Natural killer cell (primary cell): ENCODE measurements at regions not wholly inside any gene's neighbourhood (a gene's known extent, or its start where the extent isn't known, plus 50 kb on each side); places are given as distances from the start of the nearest gene placed in this dataset.

ENCODE experiments used
- ATAC-seq, 3 donors: fragments of 150-1000 bp in 2 of 3; fragments of 200-7000 bp in 1 of 3; cut with Tn5 transposase; 1 replicate in 1 of 3; 2 replicates in 2 of 3; pipeline ENCODE4 v1.10.0; 2021; ENCODE audit warnings: mild to moderate bottlenecking in 2 of 3, moderate library complexity in 2 of 3
- DNase-seq, 2 donors: peaks; one replicate each; pipeline versions ENCODE4 v3.0.0 to v3.0.0-alpha.2; 2013 to 2021; ENCODE audit warnings: mixed read lengths in 1 of 2
- H3K27ac ChIP-seq: one replicate; pipeline ENCODE4 v1.5.1; 2013; ENCODE audit warnings: mild to moderate bottlenecking, low read length
- H3K27me3 ChIP-seq: one replicate; pipeline ENCODE4 v1.6.1; 2013; ENCODE audit warnings: low read length; ENCODE audit not compliant: control insufficient read depth, insufficient read depth
- H3K36me3 ChIP-seq: one replicate; pipeline ENCODE4 v1.6.1; 2013; ENCODE audit warnings: low read length; ENCODE audit not compliant: control insufficient read depth, insufficient read depth
- H3K4me1 ChIP-seq: one replicate; pipeline ENCODE4 v1.6.1; 2013; ENCODE audit warnings: low read length; ENCODE audit not compliant: control insufficient read depth, insufficient read depth
- H3K4me3 ChIP-seq: one replicate; pipeline ENCODE4 v1.5.1; 2013; ENCODE audit warnings: low read length
- H3K9me3 ChIP-seq: one replicate; pipeline ENCODE4 v1.6.1; 2013; ENCODE audit warnings: low read length; ENCODE audit not compliant: control insufficient read depth, insufficient read depth
- H3K27ac Mint-ChIP-seq, 2 donors: one replicate each; pipeline ENCODE4 v1.8.0; 2022; ENCODE audit warnings: mild to moderate bottlenecking in 2 of 2, mixed read lengths in 2 of 2, moderate library complexity in 1 of 2
- H3K27me3 Mint-ChIP-seq, 2 donors: one replicate each; pipeline ENCODE4 v1.8.0; 2022; ENCODE audit warnings: low read depth in 2 of 2, mixed read lengths in 2 of 2
- H3K36me3 Mint-ChIP-seq: one replicate; pipeline ENCODE4 v1.8.0; 2022; ENCODE audit warnings: mixed read lengths
- H3K4me1 Mint-ChIP-seq, 2 donors: one replicate each; pipeline ENCODE4 v1.8.0; 2022; ENCODE audit warnings: mixed read lengths in 2 of 2
- H3K4me3 Mint-ChIP-seq: one replicate; pipeline ENCODE4 v1.8.0; 2022; ENCODE audit warnings: mild to moderate bottlenecking, moderate library complexity, mixed read lengths
- H3K9me3 Mint-ChIP-seq, 2 donors: one replicate each; pipeline ENCODE4 v1.8.0; 2022; ENCODE audit warnings: mixed read lengths in 2 of 2
- CTCF ChIP-seq: fragments of 200-600 bp; IDR thresholded peaks from one replicate; pipeline ENCODE4 v1.8.0; 2022; ENCODE audit warnings: antibody characterized with exemption
- WGBS: methylation state at CpG from one replicate; pipeline ENCODE4 v1.1.7; 2013; ENCODE audit warnings: missing lambda C conversion rate; ENCODE audit not compliant: insufficient coverage; 5-methylcytosine and 5-hydroxymethylcytosine counted together
- intact Hi-C: fragments of 100-400 bp; cut with micrococcal nuclease; formaldehyde crosslinking; loops from one replicate; pipeline ENCODE4 v1.14.2; 2022

- intact Hi-C loops: no loop called here
- Histone ChIP-seq H3K27me3 (no peaks in the 10 kb centered on the region), H3K9me3 (no peaks in the 10 kb centered on the region), H3K27ac (no peak overlapping the region), H3K4me3 (no peak overlapping the region), H3K4me1 (no peaks in the 10 kb centered on the region), H3K36me3 (no peaks in the 10 kb centered on the region)
- H3K4me3 Mint-ChIP-seq: no peak overlapping the region
- peaks cover 0 to 3% of the 10 kb centered on the region in 2 donors for H3K9me3 Mint-ChIP-seq
- peaks cover 0 to 3% of the 10 kb centered on the region in 2 donors for H3K27me3 Mint-ChIP-seq
- ATAC-seq (peak in 1 of 3 donors; percentile 35), DNase-seq (no peak)
- no peak for TF ChIP-seq CTCF
- 76% methylated on average over 3 of the region's 3 CpGs for WGBS
- no peaks in the 10 kb centered on the region for H3K4me1 Mint-ChIP-seq
- no peaks in the 10 kb centered on the region for H3K36me3 Mint-ChIP-seq
- H3K27ac Mint-ChIP-seq: no peak overlapping the region
These were observed 59.3 kb upstream of the HS3ST1 start for GRCh38 chr4:11487868-11488544.

GRCh38 chr4:11487139-11487538, 58.4 kb upstream of the HS3ST1 start:
- no peak for DNase-seq
- no peak for TF ChIP-seq CTCF
- Mint-ChIP-seq H3K36me3 (no peaks in the 10 kb centered on the region), H3K4me3 (no peak overlapping the region), H3K27me3 (peaks cover 0 to 3% of the 10 kb centered on the region in 2 donors), H3K27ac (no peak overlapping the region), H3K4me1 (no peaks in the 10 kb centered on the region), H3K9me3 (no peaks in the 10 kb centered on the region)
- H3K4me3 ChIP-seq: no peak overlapping the region
- H3K9me3 ChIP-seq: no peaks in the 10 kb centered on the region
- intact Hi-C loops: no loop called here
- H3K36me3 ChIP-seq: no peaks in the 10 kb centered on the region
- ATAC-seq: no peak
- H3K27me3 ChIP-seq: no peaks in the 10 kb centered on the region
- no peak overlapping the region for H3K27ac ChIP-seq
- no peaks in the 10 kb centered on the region for H3K4me1 ChIP-seq

GRCh38 chr4:11485926-11486325, 57.2 kb upstream of the HS3ST1 start:
- intact Hi-C loops: no loop called here
- H3K4me1 ChIP-seq: peaks cover 3% of the 10 kb centered on the region
- H3K27me3 ChIP-seq: no peaks in the 10 kb centered on the region
- no peaks in the 10 kb centered on the region for H3K4me1 Mint-ChIP-seq
- no peaks in the 10 kb centered on the region for H3K9me3 ChIP-seq
- H3K4me3 ChIP-seq: no peak overlapping the region
- DNase-seq (no peak), ATAC-seq (no peak)
- no peaks in the 10 kb centered on the region for H3K36me3 Mint-ChIP-seq
- no peaks in the 10 kb centered on the region for H3K36me3 ChIP-seq
- no peak overlapping the region for H3K27ac Mint-ChIP-seq
- no peaks in the 10 kb centered on the region for H3K9me3 Mint-ChIP-seq
- no peak overlapping the region for H3K27ac ChIP-seq
- no peak overlapping the region for H3K4me3 Mint-ChIP-seq
- TF ChIP-seq CTCF: no peak
- 83% methylated on average over 2 of the region's 2 CpGs for WGBS
- H3K27me3 Mint-ChIP-seq: peaks cover 0 to 3% of the 10 kb centered on the region in 2 donors

- H3K9me3 ChIP-seq: no peaks in the 10 kb centered on the region
- intact Hi-C loops: no loop called here
- Mint-ChIP-seq H3K4me1 (no peaks in the 10 kb centered on the region), H3K9me3 (no peaks in the 10 kb centered on the region), H3K27me3 (peaks cover 0 to 3% of the 10 kb centered on the region in 2 donors), H3K36me3 (no peaks in the 10 kb centered on the region), H3K4me3 (no peak overlapping the region), H3K27ac (no peak overlapping the region)
- no peak for TF ChIP-seq CTCF
- 80% methylated on average over 1 of the region's 1 CpG for WGBS
- H3K4me3 ChIP-seq: no peak overlapping the region
- no peak overlapping the region for H3K27ac ChIP-seq
- H3K4me1 ChIP-seq: peaks cover 4% of the 10 kb centered on the region
- H3K36me3 ChIP-seq: no peaks in the 10 kb centered on the region
- no peak for DNase-seq
- H3K27me3 ChIP-seq: no peaks in the 10 kb centered on the region
- ATAC-seq: no peak
These were observed 55.8 kb upstream of the HS3ST1 start for GRCh38 chr4:11484531-11484930.
